Ishikawa (cell line): ENCODE measurements at regions not wholly inside any gene's neighbourhood (a gene's known extent, or its start where the extent isn't known, plus 50 kb on each side); places are given as distances from the start of the nearest gene placed in this dataset.

Experiments used
- CEBPB ChIP-seq: IDR thresholded peaks from 2 replicates; pipeline ENCODE4 v1.6.1; 2012
- EGR1 ChIP-seq: IDR thresholded peaks from 2 replicates; pipeline ENCODE4 v1.6.1; 2012
- MAX ChIP-seq: IDR thresholded peaks from 2 replicates; pipeline ENCODE4 v1.6.1; 2012
- TAF1 ChIP-seq: IDR thresholded peaks from 2 replicates; pipeline ENCODE4 v1.6.1; 2012; ENCODE audit warnings: low read depth, mild to moderate bottlenecking
- ZBTB7A ChIP-seq: IDR thresholded peaks from 2 replicates; pipeline ENCODE4 v1.6.1; 2012; ENCODE audit warnings: low read depth
- TF ChIP-seq, protein P1 (sequence below): IDR thresholded peaks from 2 replicates; pipeline ENCODE4 v1.6.1; 2012; ENCODE audit warnings: low read depth, mild to moderate bottlenecking

GRCh38 chr9:74236857-74237256 lies 260.3 kb upstream of the RORB start:
- TF ChIP-seq EGR1 = no peak
- TF ChIP-seq CEBPB = no peak
- no peak for TF ChIP-seq MAX
- no peak for TF ChIP-seq TAF1
- TF ChIP-seq, protein P1, sequence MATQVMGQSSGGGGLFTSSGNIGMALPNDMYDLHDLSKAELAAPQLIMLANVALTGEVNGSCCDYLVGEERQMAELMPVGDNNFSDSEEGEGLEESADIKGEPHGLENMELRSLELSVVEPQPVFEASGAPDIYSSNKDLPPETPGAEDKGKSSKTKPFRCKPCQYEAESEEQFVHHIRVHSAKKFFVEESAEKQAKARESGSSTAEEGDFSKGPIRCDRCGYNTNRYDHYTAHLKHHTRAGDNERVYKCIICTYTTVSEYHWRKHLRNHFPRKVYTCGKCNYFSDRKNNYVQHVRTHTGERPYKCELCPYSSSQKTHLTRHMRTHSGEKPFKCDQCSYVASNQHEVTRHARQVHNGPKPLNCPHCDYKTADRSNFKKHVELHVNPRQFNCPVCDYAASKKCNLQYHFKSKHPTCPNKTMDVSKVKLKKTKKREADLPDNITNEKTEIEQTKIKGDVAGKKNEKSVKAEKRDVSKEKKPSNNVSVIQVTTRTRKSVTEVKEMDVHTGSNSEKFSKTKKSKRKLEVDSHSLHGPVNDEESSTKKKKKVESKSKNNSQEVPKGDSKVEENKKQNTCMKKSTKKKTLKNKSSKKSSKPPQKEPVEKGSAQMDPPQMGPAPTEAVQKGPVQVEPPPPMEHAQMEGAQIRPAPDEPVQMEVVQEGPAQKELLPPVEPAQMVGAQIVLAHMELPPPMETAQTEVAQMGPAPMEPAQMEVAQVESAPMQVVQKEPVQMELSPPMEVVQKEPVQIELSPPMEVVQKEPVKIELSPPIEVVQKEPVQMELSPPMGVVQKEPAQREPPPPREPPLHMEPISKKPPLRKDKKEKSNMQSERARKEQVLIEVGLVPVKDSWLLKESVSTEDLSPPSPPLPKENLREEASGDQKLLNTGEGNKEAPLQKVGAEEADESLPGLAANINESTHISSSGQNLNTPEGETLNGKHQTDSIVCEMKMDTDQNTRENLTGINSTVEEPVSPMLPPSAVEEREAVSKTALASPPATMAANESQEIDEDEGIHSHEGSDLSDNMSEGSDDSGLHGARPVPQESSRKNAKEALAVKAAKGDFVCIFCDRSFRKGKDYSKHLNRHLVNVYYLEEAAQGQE = no peak
- no peak for TF ChIP-seq ZBTB7A
